ENCODE measurements at regions not wholly inside any gene's neighbourhood (a gene's known extent, or its start where the extent isn't known, plus 50 kb on each side); places are given as distances from the start of the nearest gene placed in this dataset.

GRCh38 chr1:168422203-168422847 lies 121.5 kb downstream of the XCL2 start:
- peaks cover 5 to 26% (median 7%) of the 10 kb centered on the region in 3 donors for H3K4me1 ChIP-seq
- no peaks in the 10 kb centered on the region for H3K9me3 ChIP-seq
- TF ChIP-seq, protein P1, sequence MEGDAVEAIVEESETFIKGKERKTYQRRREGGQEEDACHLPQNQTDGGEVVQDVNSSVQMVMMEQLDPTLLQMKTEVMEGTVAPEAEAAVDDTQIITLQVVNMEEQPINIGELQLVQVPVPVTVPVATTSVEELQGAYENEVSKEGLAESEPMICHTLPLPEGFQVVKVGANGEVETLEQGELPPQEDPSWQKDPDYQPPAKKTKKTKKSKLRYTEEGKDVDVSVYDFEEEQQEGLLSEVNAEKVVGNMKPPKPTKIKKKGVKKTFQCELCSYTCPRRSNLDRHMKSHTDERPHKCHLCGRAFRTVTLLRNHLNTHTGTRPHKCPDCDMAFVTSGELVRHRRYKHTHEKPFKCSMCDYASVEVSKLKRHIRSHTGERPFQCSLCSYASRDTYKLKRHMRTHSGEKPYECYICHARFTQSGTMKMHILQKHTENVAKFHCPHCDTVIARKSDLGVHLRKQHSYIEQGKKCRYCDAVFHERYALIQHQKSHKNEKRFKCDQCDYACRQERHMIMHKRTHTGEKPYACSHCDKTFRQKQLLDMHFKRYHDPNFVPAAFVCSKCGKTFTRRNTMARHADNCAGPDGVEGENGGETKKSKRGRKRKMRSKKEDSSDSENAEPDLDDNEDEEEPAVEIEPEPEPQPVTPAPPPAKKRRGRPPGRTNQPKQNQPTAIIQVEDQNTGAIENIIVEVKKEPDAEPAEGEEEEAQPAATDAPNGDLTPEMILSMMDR (IDR thresholded peaks at IDR 0.05), result no peak
- TF ChIP-seq EP300 (IDR thresholded peaks at IDR 0.05) (no peak), POLR2A (IDR thresholded peaks at IDR 0.05) (no peak), POLR2AphosphoS5 (IDR thresholded peaks at IDR 0.05) (no peak)
- no peak overlapping the region for H3K27ac ChIP-seq
- WGBS, 2 donors (ENCODE audit: low coverage in 1 of 2), result 100% methylated on average over 1 of the region's 1 CpG; no CpG with 5 or more reads in 1 of the 2 donors
- H3K36me3 ChIP-seq, result no peaks in the 10 kb centered on the region
- no peak overlapping the region for H3K4me3 ChIP-seq
- no peak for ATAC-seq
- no peaks in the 10 kb centered on the region for H3K27me3 ChIP-seq

- no peak for ATAC-seq
- TF ChIP-seq POLR2A (IDR thresholded peaks at IDR 0.05), result no peak
- TF ChIP-seq, protein P1 (IDR thresholded peaks at IDR 0.05), result no peak
- TF ChIP-seq EP300 (IDR thresholded peaks at IDR 0.05), result no peak
- TF ChIP-seq POLR2AphosphoS5 (IDR thresholded peaks at IDR 0.05), result no peak
- Histone ChIP-seq H3K4me1 (peaks cover 0 to 17% (median 2%) of the 10 kb centered on the region in 3 donors), H3K4me3 (no peak overlapping the region), H3K9me3 (no peaks in the 10 kb centered on the region), H3K27ac (no peak overlapping the region), H3K27me3 (no peaks in the 10 kb centered on the region), H3K36me3 (no peaks in the 10 kb centered on the region)
- WGBS, 2 donors (ENCODE audit: low coverage in 1 of 2), result 85 to 86% methylated on average over 2 to 3 of the region's 3 CpGs
Observed at GRCh38 chr1:168421399-168422004, 122.3 kb downstream of the XCL2 start.

GRCh38 chr1:168420177-168420576 lies 123.6 kb downstream of the XCL2 start:
- H3K27me3 ChIP-seq, result no peaks in the 10 kb centered on the region
- 60 to 86% methylated on average over 1 to 2 of the region's 2 CpGs for WGBS, 2 donors (ENCODE audit: low coverage in 1 of 2)
- no peak for ATAC-seq

GRCh38 chr1:168419736-168420135 lies 124.1 kb downstream of the XCL2 start:
- no peak for ATAC-seq
- Histone ChIP-seq H3K4me3 (no peak overlapping the region), H3K9me3 (no peaks in the 10 kb centered on the region), H3K27me3 (no peaks in the 10 kb centered on the region), H3K36me3 (no peaks in the 10 kb centered on the region), H3K4me1 (peaks cover 0 to 10% (median 0%) of the 10 kb centered on the region in 3 donors), H3K27ac (no peak overlapping the region)
- TF ChIP-seq EP300 (IDR thresholded peaks at IDR 0.05) (no peak), POLR2AphosphoS5 (IDR thresholded peaks at IDR 0.05) (no peak), POLR2A (IDR thresholded peaks at IDR 0.05) (no peak)
- TF ChIP-seq, protein P1 (IDR thresholded peaks at IDR 0.05), result no peak
- WGBS, 2 donors (ENCODE audit: low coverage in 1 of 2), result 59 to 78% methylated on average over 4 of the region's 4 CpGs

More at GRCh38 chr1:168420177-168420576, 123.6 kb downstream of the XCL2 start:
- Histone ChIP-seq H3K27ac (no peak overlapping the region), H3K4me1 (peaks cover 0 to 10% (median 0%) of the 10 kb centered on the region in 3 donors), H3K4me3 (no peak overlapping the region), H3K9me3 (no peaks in the 10 kb centered on the region), H3K36me3 (no peaks in the 10 kb centered on the region)
- no peak for TF ChIP-seq POLR2A (IDR thresholded peaks at IDR 0.05)
- TF ChIP-seq POLR2AphosphoS5 (IDR thresholded peaks at IDR 0.05), result no peak
- TF ChIP-seq, protein P1 (IDR thresholded peaks at IDR 0.05), result no peak
- no peak for TF ChIP-seq EP300 (IDR thresholded peaks at IDR 0.05)

DNA sequence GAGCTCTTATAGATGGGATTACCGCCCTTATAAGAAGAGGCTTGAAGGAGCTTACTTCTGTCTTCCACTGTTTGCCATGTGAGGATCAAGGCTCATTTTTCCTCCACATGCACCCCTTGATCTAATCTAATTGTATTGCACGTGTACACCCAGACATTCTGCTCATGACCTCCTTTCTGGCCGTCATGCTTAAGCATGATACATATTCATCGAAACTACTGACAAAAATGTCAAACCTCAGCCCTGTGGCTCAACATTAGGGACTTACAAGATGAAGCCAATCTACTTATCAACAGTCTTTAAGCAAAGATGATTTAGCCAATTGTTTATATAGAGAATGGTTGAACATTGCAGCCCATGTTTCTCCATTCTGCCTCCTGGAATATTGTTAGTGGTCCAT lies 127.6 kb downstream of the XCL2 start:
- H3K4me1 ChIP-seq, result no peaks in the 10 kb centered on the region
- no peak for ATAC-seq
- TF ChIP-seq POLR2AphosphoS5 (IDR thresholded peaks at IDR 0.05) (no peak), EP300 (IDR thresholded peaks at IDR 0.05) (no peak), POLR2A (IDR thresholded peaks at IDR 0.05) (no peak)
- TF ChIP-seq, protein P1 (IDR thresholded peaks at IDR 0.05), result no peak
- H3K27ac ChIP-seq, result no peak overlapping the region
- no peaks in the 10 kb centered on the region for H3K27me3 ChIP-seq
- no peaks in the 10 kb centered on the region for H3K36me3 ChIP-seq
- WGBS, 2 donors (ENCODE audit: low coverage in 1 of 2), result 89 to 90% methylated on average over 4 of the region's 4 CpGs
- no peaks in the 10 kb centered on the region for H3K9me3 ChIP-seq
- no peak overlapping the region for H3K4me3 ChIP-seq

Measured in gastroesophageal sphincter (tissue), 4 donors.